ENCODE measurements at regions not wholly inside any gene's neighbourhood (a gene's known extent, or its start where the extent isn't known, plus 50 kb on each side); places are given as distances from the start of the nearest gene placed in this dataset.

- no peaks in the 10 kb centered on the region for H3K27me3 ChIP-seq (ENCODE audit: control insufficient read depth in 2 of 2, insufficient read depth in 2 of 2, low read length in 2 of 2)
- no peak overlapping the region for H2AFZ ChIP-seq (ENCODE audit: low read depth, low read length)
- H3K4me1 ChIP-seq (ENCODE audit: control insufficient read depth, extremely low read depth, insufficient read depth, low read length): no peaks in the 10 kb centered on the region
- no peak overlapping the region for H3K4me3 ChIP-seq (replicated peaks in 1 of 3; ENCODE audit: insufficient read depth in 1 of 3, low read depth in 1 of 3, low read length in 3 of 3)
- H4K20me1 ChIP-seq (replicated peaks; ENCODE audit: control insufficient read depth, extremely low read depth, insufficient read depth, low read length): no peaks in the 10 kb centered on the region
- BruUV-seq (replicated peaks): no TSS peak
- H3K4me2 ChIP-seq (ENCODE audit: insufficient read depth, low read length): no peak overlapping the region
- dilution Hi-C loops (cut with MboI; ENCODE audit: extremely low pct_ligation_motif_present, low sequenced_read_pairs) (no loop called here), intact Hi-C loops (cut with micrococcal nuclease) (no loop called here)
- H3K9ac ChIP-seq (replicated peaks; ENCODE audit: extremely low read depth, insufficient read depth, low read length): no peak overlapping the region
- no peaks in the 10 kb centered on the region for H3K79me2 ChIP-seq (ENCODE audit: control insufficient read depth, insufficient read depth, low read length)
- H3K9me3 ChIP-seq (replicated peaks; ENCODE audit: control insufficient read depth, insufficient read depth, low read length): no peaks in the 10 kb centered on the region
- no peak for DNase-seq (ENCODE audit: low read depth, low spot score)
- POLR2A ChIA-PET: no interaction called here
- CTCF ChIA-PET: interaction anchor here (1.2 kb wide), 1 partner anchor 8 kb away, joined by 3 read pairs; no protein-coding TSS in a partner anchor
- FAIRE-seq: no peak
- H3K27ac ChIP-seq (ENCODE audit: insufficient read depth, low read depth, low read length): no peak overlapping the region
- TF ChIP-seq MYC (IDR thresholded peaks at IDR 0.05; ENCODE audit: low read depth, low read length) (no peak), GATA2 (IDR thresholded peaks at IDR 0.05; ENCODE audit: insufficient read depth, insufficient read length, low read depth, low read length) (no peak), EZH2 (IDR thresholded peaks at IDR 0.05; ENCODE audit: borderline replicate concordance, low read depth, low read length, severe bottlenecking) (no peak), JUN (IDR thresholded peaks at IDR 0.05; ENCODE audit: borderline replicate concordance, insufficient read depth, insufficient read length, low read depth) (no peak), FOS (IDR thresholded peaks at IDR 0.05; ENCODE audit: borderline replicate concordance, insufficient read depth, low read length) (no peak), POLR2AphosphoS5 (IDR thresholded peaks at IDR 0.05; ENCODE audit: insufficient read depth, low read depth, low read length) (no peak), MAX (IDR thresholded peaks at IDR 0.05; ENCODE audit: insufficient read depth, insufficient read length) (no peak), CTCF (IDR thresholded peaks at IDR 0.05; ENCODE audit: extremely low read depth in 1 of 2, insufficient read depth in 1 of 2, low read depth in 1 of 2, low read length in 2 of 2) (no peak), POLR2A (IDR thresholded peaks at IDR 0.05; ENCODE audit: low read depth, low read length) (no peak)
- no peaks in the 10 kb centered on the region for H3K9me1 ChIP-seq (replicated peaks; ENCODE audit: control insufficient read depth, extremely low read depth, insufficient read depth, low read length)
- H3K36me3 ChIP-seq (ENCODE audit: control insufficient read depth in 2 of 2, extremely low read depth in 1 of 2, insufficient read depth in 2 of 2, low read length in 2 of 2): no peaks in the 10 kb centered on the region
Measured at GRCh38 chr12:85656561-85656960, 179.6 kb downstream of the RASSF9 start.
